HCT116 (cell line): ENCODE measurements at regions not wholly inside any gene's neighbourhood (a gene's known extent, or its start where the extent isn't known, plus 50 kb on each side); places are given as distances from the start of the nearest gene placed in this dataset.

ENCODE experiments used
- CEBPB ChIP-seq: IDR thresholded peaks from 2 replicates; pipeline ENCODE4 v1.6.1; 2012; ENCODE audit warnings: low read depth
- CTCF ChIP-seq, 3 experiments: fragments of 200-600 bp in 1 of 3; sonication (generic) in 1 of 3; IDR thresholded peaks in 2 of 3; conservative IDR thresholded peaks in 1 of 3; 2 replicates each; pipeline ENCODE4 v1.5.1; 2012 to 2017; ENCODE audit warnings: low read depth in 2 of 3, low read length in 2 of 3, antibody characterized with exemption in 1 of 3, borderline replicate concordance in 1 of 3, control low read depth in 1 of 3, mild to moderate bottlenecking in 1 of 3, mixed read lengths in 1 of 3, mixed run types in 1 of 3, moderate library complexity in 1 of 3; ENCODE audit not compliant: insufficient read depth in 1 of 3
- EZH2 ChIP-seq: fragments of 200-600 bp; sonication (generic); IDR thresholded peaks from 2 replicates; pipeline ENCODE4 v1.6.1; 2017; ENCODE audit warnings: antibody characterized with exemption, mixed run types
- JUND ChIP-seq: IDR thresholded peaks from 2 replicates; pipeline ENCODE4 v1.6.1; 2012
- POLR2A ChIP-seq: IDR thresholded peaks from 2 replicates; pipeline ENCODE4 v1.7.0; 2011; ENCODE audit warnings: borderline replicate concordance; ENCODE audit not compliant: insufficient read depth, insufficient read length; ENCODE audit errors: extremely low read depth
- POLR2AphosphoS5 ChIP-seq: IDR thresholded peaks from 2 replicates; pipeline ENCODE4 v1.6.1; 2011; ENCODE audit warnings: mild to moderate bottlenecking, low read depth, low read length, moderate library complexity
- RAD21 ChIP-seq: IDR thresholded peaks from 2 replicates; pipeline ENCODE4 v1.6.1; 2012; ENCODE audit warnings: low read depth, mild to moderate bottlenecking
- REST ChIP-seq: IDR thresholded peaks from 2 replicates; pipeline ENCODE4 v1.6.1; 2012; ENCODE audit warnings: low read depth
- SIN3A ChIP-seq: IDR thresholded peaks from 2 replicates; pipeline ENCODE4 v1.6.1; 2012; ENCODE audit warnings: low read depth
- YY1 ChIP-seq: IDR thresholded peaks from 2 replicates; pipeline ENCODE4 v1.6.1; 2011; ENCODE audit warnings: low read length, low read depth, moderate library complexity, mild to moderate bottlenecking; ENCODE audit not compliant: insufficient replicate concordance; ENCODE audit errors: extremely low read depth
- TF ChIP-seq, protein P1 (sequence below): IDR thresholded peaks from 2 replicates; pipeline ENCODE4 v1.6.1; 2012
- TF ChIP-seq, protein P2 (sequence below): IDR thresholded peaks from 2 replicates; pipeline ENCODE4 v1.6.1; 2012

- no peak for TF ChIP-seq REST
- TF ChIP-seq CTCF (IDR thresholded peaks at IDR 0.05 in 2 of 3, conservative IDR thresholded peaks at IDR 0.05 in 1 of 3; ENCODE audit: borderline replicate concordance in 1 of 3, insufficient read depth in 1 of 3, low read depth in 2 of 3, low read length in 2 of 3) = no peak
- TF ChIP-seq YY1 = no peak
- TF ChIP-seq EZH2 = no peak
- no peak for TF ChIP-seq SIN3A
- no peak for TF ChIP-seq POLR2AphosphoS5
- no peak for TF ChIP-seq POLR2A
- TF ChIP-seq JUND = no peak
- TF ChIP-seq RAD21 = no peak
- TF ChIP-seq, protein P1, sequence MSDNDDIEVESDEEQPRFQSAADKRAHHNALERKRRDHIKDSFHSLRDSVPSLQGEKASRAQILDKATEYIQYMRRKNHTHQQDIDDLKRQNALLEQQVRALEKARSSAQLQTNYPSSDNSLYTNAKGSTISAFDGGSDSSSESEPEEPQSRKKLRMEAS = no peak
- TF ChIP-seq, protein P2, sequence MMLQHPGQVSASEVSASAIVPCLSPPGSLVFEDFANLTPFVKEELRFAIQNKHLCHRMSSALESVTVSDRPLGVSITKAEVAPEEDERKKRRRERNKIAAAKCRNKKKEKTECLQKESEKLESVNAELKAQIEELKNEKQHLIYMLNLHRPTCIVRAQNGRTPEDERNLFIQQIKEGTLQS = no peak
- TF ChIP-seq CEBPB = no peak
Measured at GRCh38 chr17:77719806-77720205, 238.7 kb upstream of the TNRC6C start.
